NCI-H2107 treated with DMSO at 0.1 percent for 48 hours (cell line): ENCODE measurements at regions not wholly inside any gene's neighbourhood (a gene's known extent, or its start where the extent isn't known, plus 50 kb on each side); places are given as distances from the start of the nearest gene placed in this dataset.
"Not testable (repeated sequence)": the region's sequence is repeated elsewhere in the genome, so short reads cannot be mapped to it uniquely, and the experiment has no call there.

Experiments used
- DNase-seq: peaks from one replicate; lab custom pipeline; 2025; ENCODE audit not compliant: unreplicated experiment; lab: John Stamatoyannopoulos, UW

- DNase-seq, result no peak
Measured at GRCh38 chr1:181324797-181325616, 158.3 kb upstream of the CACNA1E start.

GRCh38 chr1:181325765-181326164 lies 157.6 kb upstream of the CACNA1E start:
- not testable (repeated sequence) for DNase-seq

- DNase-seq, result no peak
Measured at GRCh38 chr1:181326348-181326747, 157.0 kb upstream of the CACNA1E start.

- no peak for DNase-seq
Measured at GRCh38 chr1:181327796-181328195, 155.5 kb upstream of the CACNA1E start.

GRCh38 chr1:181334724-181335123 lies 148.6 kb upstream of the CACNA1E start:
- no peak for DNase-seq

- no peak for DNase-seq
Measured at GRCh38 chr1:181335631-181336030, 147.7 kb upstream of the CACNA1E start.

- no peak for DNase-seq
Measured at GRCh38 chr1:181341026-181341632, 142.2 kb upstream of the CACNA1E start.

- no peak for DNase-seq
Measured at GRCh38 chr1:181344091-181344490, 139.2 kb upstream of the CACNA1E start.

GRCh38 chr1:181345146-181345545 lies 138.2 kb upstream of the CACNA1E start:
- no peak for DNase-seq

GRCh38 chr1:181347495-181348390 lies 135.6 kb upstream of the CACNA1E start:
- no peak for DNase-seq

- no peak for DNase-seq
Measured at GRCh38 chr1:181349512-181349911, 133.8 kb upstream of the CACNA1E start.

- no peak for DNase-seq
Measured at GRCh38 chr1:181350131-181350530, 133.2 kb upstream of the CACNA1E start.

- DNase-seq, result no peak
Measured at GRCh38 chr1:181351740-181352139, 131.6 kb upstream of the CACNA1E start.

GRCh38 chr1:181352695-181353094 lies 130.6 kb upstream of the CACNA1E start:
- no peak for DNase-seq

GRCh38 chr1:181353526-181353925 lies 129.8 kb upstream of the CACNA1E start:
- no peak for DNase-seq

- no peak for DNase-seq
Measured at GRCh38 chr1:181354865-181355264, 128.5 kb upstream of the CACNA1E start.

- DNase-seq, result no peak
Measured at GRCh38 chr1:181356505-181357340, 126.6 kb upstream of the CACNA1E start.

GRCh38 chr1:181359012-181359411 lies 124.3 kb upstream of the CACNA1E start:
- no peak for DNase-seq

GRCh38 chr1:181364801-181365200 lies 118.5 kb upstream of the CACNA1E start:
- DNase-seq, result no peak

- no peak for DNase-seq
Measured at GRCh38 chr1:181366910-181367309, 116.4 kb upstream of the CACNA1E start.

GRCh38 chr1:181369416-181369815 lies 113.9 kb upstream of the CACNA1E start:
- no peak for DNase-seq
